Gastroesophageal sphincter (tissue), 4 donors: ENCODE measurements at regions not wholly inside any gene's neighbourhood (a gene's known extent, or its start where the extent isn't known, plus 50 kb on each side); places are given as distances from the start of the nearest gene placed in this dataset.

Source experiments
- ATAC-seq: fragments of 150-250 bp; one replicate; pipeline ENCODE4 v1.9.1; 2016; ENCODE audit warnings: mild to moderate bottlenecking, moderate library complexity
- H3K27ac ChIP-seq, 4 donors: fragments of 200-600 bp; sonication (generic) in 3 of 4; 1 replicate in 3 of 4; 2 replicates in 1 of 4; pipeline ENCODE4 v1.5.1; 2016 to 2019
- H3K27me3 ChIP-seq: fragments of 200-600 bp; sonication (generic); one replicate; pipeline ENCODE4 v1.5.1; 2019
- H3K36me3 ChIP-seq, 2 donors: fragments of 200-600 bp; sonication (generic); one replicate each; pipeline ENCODE4 v1.5.1; 2019; ENCODE audit warnings: control low read depth in 1 of 2
- H3K4me1 ChIP-seq, 3 donors: fragments of 200-600 bp; sonication (generic); 1 replicate in 2 of 3; 2 replicates in 1 of 3; pipeline ENCODE4 v1.5.1; 2016 to 2019; ENCODE audit warnings: control low read depth in 2 of 3
- H3K4me3 ChIP-seq, 2 donors: fragments of 200-600 bp; sonication (generic); one replicate each; pipeline ENCODE4 v1.5.1; 2019; ENCODE audit warnings: mild to moderate bottlenecking in 1 of 2, moderate library complexity in 1 of 2
- H3K9me3 ChIP-seq, 3 donors: fragments of 200-600 bp; sonication (generic); one replicate each; pipeline ENCODE4 v1.5.1; 2017 to 2019; ENCODE audit warnings: control low read depth in 2 of 3
- EP300 ChIP-seq: sonication (generic); formaldehyde crosslinking; IDR thresholded peaks from one replicate; pipeline ENCODE4 v1.6.1; 2017; ENCODE audit warnings: antibody characterized with exemption, mild to moderate bottlenecking
- POLR2A ChIP-seq, 2 donors: fragments of 450-650 bp; IDR thresholded peaks; one replicate each; pipeline ENCODE4 v1.6.1; 2017; ENCODE audit warnings: antibody characterized with exemption in 2 of 2, mild to moderate bottlenecking in 2 of 2, moderate library complexity in 1 of 2
- POLR2AphosphoS5 ChIP-seq: sonication (generic); formaldehyde crosslinking; IDR thresholded peaks from one replicate; pipeline ENCODE4 v1.6.1; 2017; ENCODE audit warnings: antibody characterized with exemption
- WGBS, 2 donors: methylation state at CpG; one replicate each; pipeline ENCODE4 v1.1.5; 2018; ENCODE audit warnings: low coverage in 1 of 2; 5-methylcytosine and 5-hydroxymethylcytosine counted together
- TF ChIP-seq, protein P1 (sequence below), 4 experiments: fragments of 200-600 bp in 2 of 4; fragments of 450-650 bp in 2 of 4; sonication (generic) in 1 of 4; IDR thresholded peaks; one replicate each; pipeline ENCODE4 v1.5.1; 2017 to 2019; ENCODE audit warnings: antibody characterized with exemption in 4 of 4, mild to moderate bottlenecking in 2 of 4, moderate library complexity in 2 of 4

DNA sequence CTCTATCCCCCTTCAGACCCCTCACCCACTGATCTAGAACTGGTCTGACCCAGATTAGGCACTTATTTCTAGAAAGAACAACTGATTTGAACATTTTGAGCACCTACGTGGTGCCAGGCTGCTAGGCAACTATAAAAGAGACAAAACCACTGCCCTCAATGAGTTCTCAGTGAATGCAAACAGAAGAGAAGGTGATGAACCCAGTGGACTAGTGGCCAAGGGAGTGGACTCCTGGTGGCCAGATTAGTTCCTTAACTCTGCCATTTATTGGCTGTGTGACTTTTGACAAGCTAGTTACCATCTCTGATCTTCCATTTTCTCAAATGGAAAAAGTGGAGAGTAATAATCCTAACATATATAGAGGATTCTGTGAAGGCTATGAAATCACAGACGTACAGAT lies 259.1 kb upstream of the SALL1 start:
- no peak for ATAC-seq
- 76% methylated on average over 2 of the region's 2 CpGs; no CpG with 5 or more reads in 1 of the 2 donors for WGBS, 2 donors
- Histone ChIP-seq H3K27me3 (peaks cover 14% of the 10 kb centered on the region), H3K27ac (no peak overlapping the region), H3K9me3 (no peaks in the 10 kb centered on the region), H3K36me3 (no peaks in the 10 kb centered on the region), H3K4me3 (no peak overlapping the region), H3K4me1 (no peaks in the 10 kb centered on the region)
- no peak for TF ChIP-seq POLR2A (IDR thresholded peaks at IDR 0.05)
- TF ChIP-seq EP300: no peak
- TF ChIP-seq, protein P1, sequence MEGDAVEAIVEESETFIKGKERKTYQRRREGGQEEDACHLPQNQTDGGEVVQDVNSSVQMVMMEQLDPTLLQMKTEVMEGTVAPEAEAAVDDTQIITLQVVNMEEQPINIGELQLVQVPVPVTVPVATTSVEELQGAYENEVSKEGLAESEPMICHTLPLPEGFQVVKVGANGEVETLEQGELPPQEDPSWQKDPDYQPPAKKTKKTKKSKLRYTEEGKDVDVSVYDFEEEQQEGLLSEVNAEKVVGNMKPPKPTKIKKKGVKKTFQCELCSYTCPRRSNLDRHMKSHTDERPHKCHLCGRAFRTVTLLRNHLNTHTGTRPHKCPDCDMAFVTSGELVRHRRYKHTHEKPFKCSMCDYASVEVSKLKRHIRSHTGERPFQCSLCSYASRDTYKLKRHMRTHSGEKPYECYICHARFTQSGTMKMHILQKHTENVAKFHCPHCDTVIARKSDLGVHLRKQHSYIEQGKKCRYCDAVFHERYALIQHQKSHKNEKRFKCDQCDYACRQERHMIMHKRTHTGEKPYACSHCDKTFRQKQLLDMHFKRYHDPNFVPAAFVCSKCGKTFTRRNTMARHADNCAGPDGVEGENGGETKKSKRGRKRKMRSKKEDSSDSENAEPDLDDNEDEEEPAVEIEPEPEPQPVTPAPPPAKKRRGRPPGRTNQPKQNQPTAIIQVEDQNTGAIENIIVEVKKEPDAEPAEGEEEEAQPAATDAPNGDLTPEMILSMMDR (IDR thresholded peaks at IDR 0.05): no peak
- no peak for TF ChIP-seq POLR2AphosphoS5

GRCh38 chr16:51409001-51409675 lies 258.1 kb upstream of the SALL1 start:
- H3K27ac ChIP-seq: no peak overlapping the region
- TF ChIP-seq, protein P1 (IDR thresholded peaks at IDR 0.05): no peak
- TF ChIP-seq POLR2AphosphoS5: no peak
- TF ChIP-seq EP300: no peak
- no peak for TF ChIP-seq POLR2A (IDR thresholded peaks at IDR 0.05)
- H3K9me3 ChIP-seq: no peaks in the 10 kb centered on the region
- H3K27me3 ChIP-seq: peaks cover 14% of the 10 kb centered on the region
- no peak for ATAC-seq
- no peaks in the 10 kb centered on the region for H3K36me3 ChIP-seq
- no peak overlapping the region for H3K4me3 ChIP-seq
- H3K4me1 ChIP-seq: no peaks in the 10 kb centered on the region
- 75 to 83% methylated on average over 5 of the region's 5 CpGs for WGBS, 2 donors

- Histone ChIP-seq H3K27me3 (peaks cover 14% of the 10 kb centered on the region), H3K36me3 (no peaks in the 10 kb centered on the region), H3K4me1 (no peaks in the 10 kb centered on the region), H3K4me3 (no peak overlapping the region), H3K27ac (no peak overlapping the region), H3K9me3 (no peaks in the 10 kb centered on the region)
- TF ChIP-seq POLR2A (IDR thresholded peaks at IDR 0.05) (no peak), EP300 (no peak), POLR2AphosphoS5 (no peak)
- TF ChIP-seq, protein P1 (IDR thresholded peaks at IDR 0.05): no peak
- WGBS, 2 donors: 23 to 30% methylated on average over 4 of the region's 4 CpGs
- ATAC-seq: no peak
Measured at GRCh38 chr16:51408357-51408756, 257.3 kb upstream of the SALL1 start.

DNA sequence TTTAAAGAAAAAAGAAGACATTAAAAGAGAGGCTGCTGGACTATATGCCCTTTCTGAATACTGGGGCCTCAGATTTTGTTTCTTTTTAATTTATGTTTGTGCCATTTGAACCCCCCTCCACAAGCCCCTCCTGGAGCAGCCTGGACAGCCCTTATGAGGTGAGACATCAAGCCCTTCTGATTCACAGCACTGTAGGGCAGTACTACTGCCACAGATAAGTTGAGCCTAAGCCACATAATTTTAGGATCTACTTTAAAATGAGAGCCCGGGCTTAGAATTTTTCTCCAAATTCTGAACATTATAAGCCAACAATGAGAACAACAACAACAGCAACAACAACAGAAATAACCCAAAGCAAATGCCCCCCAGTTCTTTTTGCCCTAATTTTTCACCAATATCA lies 256.9 kb upstream of the SALL1 start:
- no peak for ATAC-seq
- 67 to 94% methylated on average over 1 of the region's 1 CpG for WGBS, 2 donors
- H3K27ac ChIP-seq: no peak overlapping the region

GRCh38 chr16:51407199-51407598 lies 256.1 kb upstream of the SALL1 start:
- no peak for TF ChIP-seq POLR2A (IDR thresholded peaks at IDR 0.05)
- TF ChIP-seq, protein P1 (IDR thresholded peaks at IDR 0.05): no peak
- TF ChIP-seq POLR2AphosphoS5: no peak
- TF ChIP-seq EP300: no peak
- no peak for ATAC-seq
- Histone ChIP-seq H3K27ac (no peak overlapping the region), H3K4me1 (no peaks in the 10 kb centered on the region), H3K27me3 (peaks cover 14% of the 10 kb centered on the region), H3K9me3 (no peaks in the 10 kb centered on the region), H3K4me3 (no peak overlapping the region), H3K36me3 (no peaks in the 10 kb centered on the region)
- 68 to 79% methylated on average over 2 to 4 of the region's 4 CpGs for WGBS, 2 donors

More for the DNA sequence above, 256.9 kb upstream of the SALL1 start:
- Histone ChIP-seq H3K36me3 (no peaks in the 10 kb centered on the region), H3K27me3 (peaks cover 14% of the 10 kb centered on the region), H3K9me3 (no peaks in the 10 kb centered on the region), H3K4me1 (no peaks in the 10 kb centered on the region), H3K4me3 (no peak overlapping the region)
- TF ChIP-seq EP300 (no peak), POLR2AphosphoS5 (no peak), POLR2A (IDR thresholded peaks at IDR 0.05) (no peak)
- TF ChIP-seq, protein P1 (IDR thresholded peaks at IDR 0.05): no peak
